Spleen (tissue), 7 donors: ENCODE measurements at regions not wholly inside any gene's neighbourhood (a gene's known extent, or its start where the extent isn't known, plus 50 kb on each side); places are given as distances from the start of the nearest gene placed in this dataset.

Source experiments
- CTCF ChIP-seq, 11 experiments: fragments of 200-600 bp in 7 of 11; fragments of 450-650 bp in 4 of 11; sonication (generic) in 4 of 11; IDR thresholded peaks in 8 of 11; conservative IDR thresholded peaks in 3 of 11; 1 replicate in 7 of 11; 2 replicates in 4 of 11; pipeline versions ENCODE4 v1.4.0 to v1.8.0; 2016 to 2021; ENCODE audit warnings: antibody characterized with exemption in 11 of 11, inconsistent platforms in 4 of 11, mild to moderate bottlenecking in 1 of 11
- POLR2A ChIP-seq, 3 donors: fragments of 450-650 bp; IDR thresholded peaks; one replicate each; pipeline ENCODE4 v1.5.1; 2017; ENCODE audit warnings: antibody characterized with exemption in 3 of 3, mild to moderate bottlenecking in 1 of 3
- donor health status: DM: no; HTN: no; CAD: no; lungs with moderate emphysema.
- donor health status: DM: no; HTN: no; CAD: no.
- donor health status: DM: no; HTN: no; CAD: no.

DNA sequence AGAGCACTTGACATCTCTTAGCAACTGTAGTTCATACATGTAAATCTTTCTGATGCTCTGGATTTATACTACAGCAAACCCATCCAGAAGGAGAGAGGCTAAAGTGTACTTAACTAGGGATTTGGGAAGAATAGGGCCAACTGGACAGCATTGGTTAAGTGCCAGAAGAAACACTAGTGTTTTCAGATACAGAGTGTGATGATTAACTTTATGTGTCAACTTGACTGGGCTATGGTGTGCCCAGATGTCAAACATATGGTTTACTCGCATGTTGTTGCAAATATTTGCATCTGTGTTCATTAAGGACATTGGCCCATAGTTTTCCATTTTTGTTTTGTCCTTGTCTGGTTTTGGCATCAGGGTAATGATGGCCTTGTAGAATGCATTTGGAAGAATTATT lies 384.7 kb upstream of the KCND2 start:
- TF ChIP-seq CTCF (IDR thresholded peaks at IDR 0.05 in 8 of 11, conservative IDR thresholded peaks at IDR 0.05 in 3 of 11): no peak
- no peak for TF ChIP-seq POLR2A (IDR thresholded peaks at IDR 0.05)
